GM18951 (cell line): ENCODE measurements at regions not wholly inside any gene's neighbourhood (a gene's known extent, or its start where the extent isn't known, plus 50 kb on each side); places are given as distances from the start of the nearest gene placed in this dataset.

ENCODE experiments used
- POLR2A ChIP-seq: IDR thresholded peaks from 4 replicates; pipeline ENCODE4 v1.6.1; 2011; ENCODE audit warnings: mild to moderate bottlenecking; ENCODE audit not compliant: insufficient read length, insufficient read depth; ENCODE audit errors: extremely low read depth
- in situ Hi-C: fragments of 300-500 bp; cut with MboI; formaldehyde crosslinking; loops from one replicate; pipeline ENCODE4 v1.12.0; 2022; ENCODE audit warnings: low sequenced_read_pairs, mixed read lengths, inconsistent platforms; ENCODE audit not compliant: unreplicated experiment

GRCh38 chr3:72265256-72266015, 480.5 kb upstream of the PROK2 start:
- in situ Hi-C loops: no loop called here
- no peak for TF ChIP-seq POLR2A

GRCh38 chr3:72263223-72263990, 478.5 kb upstream of the PROK2 start:
- no peak for TF ChIP-seq POLR2A
- in situ Hi-C loops: no loop called here

- in situ Hi-C loops: no loop called here
- no peak for TF ChIP-seq POLR2A
Observed at GRCh38 chr3:72262736-72263135, 477.8 kb upstream of the PROK2 start.

GRCh38 chr3:72261566-72262564, 476.9 kb upstream of the PROK2 start:
- no peak for TF ChIP-seq POLR2A
- in situ Hi-C loops: no loop called here

DNA sequence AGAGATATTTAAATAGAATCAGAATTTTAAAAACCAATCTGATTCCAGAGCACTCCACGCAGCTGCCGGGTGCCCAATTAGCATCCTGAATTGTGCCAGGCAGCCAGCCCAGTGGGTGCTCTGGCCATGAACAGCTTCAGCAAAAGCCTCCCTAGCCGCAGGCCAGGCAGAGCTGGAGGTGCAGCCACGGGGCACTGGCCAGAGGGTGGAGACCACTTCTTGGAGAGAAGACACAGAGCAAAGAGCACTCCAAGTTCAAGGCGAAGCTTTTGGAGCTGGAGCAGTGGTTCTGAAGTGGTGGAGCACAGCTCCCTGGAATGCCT, 475.6 kb upstream of the PROK2 start:
- in situ Hi-C loops: no loop called here
- TF ChIP-seq POLR2A: no peak

- no peak for TF ChIP-seq POLR2A
- in situ Hi-C loops: no loop called here
Observed at GRCh38 chr3:72259755-72260587, 475.0 kb upstream of the PROK2 start.

DNA sequence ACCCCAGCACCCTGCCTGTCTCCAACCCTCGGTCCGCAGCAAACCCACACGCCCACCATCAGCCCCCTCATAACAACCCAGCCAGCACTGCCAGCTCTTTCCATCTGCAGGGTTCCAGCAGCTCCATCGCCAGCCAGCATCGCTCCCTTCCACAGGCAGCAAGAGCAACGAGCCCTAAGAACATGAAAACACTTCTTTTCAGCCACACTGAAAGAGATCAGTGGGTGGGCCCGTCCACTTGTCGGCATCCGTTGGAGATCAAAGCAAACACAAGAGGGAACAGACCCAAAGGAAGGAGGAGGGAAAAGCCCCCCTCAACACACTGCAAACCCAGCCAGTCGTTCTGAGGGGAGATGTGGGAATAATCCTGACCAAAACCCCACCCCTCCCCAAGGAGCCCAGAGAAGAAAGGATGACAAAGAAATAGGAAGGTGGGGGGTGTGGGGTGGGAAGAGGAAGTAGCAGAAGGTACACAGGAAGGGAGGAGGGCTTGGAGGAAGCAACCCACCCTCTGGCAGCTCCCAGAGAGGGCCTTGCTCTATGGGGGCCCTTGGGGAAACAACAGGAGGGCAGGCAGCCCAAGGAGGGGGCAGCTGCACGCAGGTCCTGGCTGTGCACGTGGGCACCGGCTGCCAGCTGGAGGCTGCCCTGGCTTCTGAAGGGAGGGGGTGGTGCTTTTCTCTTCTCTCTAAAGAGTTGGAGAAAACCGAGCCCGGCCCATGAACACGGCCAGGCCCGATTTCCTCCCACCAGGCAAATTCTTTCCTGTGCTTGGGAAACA, 473.6 kb upstream of the PROK2 start:
- TF ChIP-seq POLR2A: no peak
- in situ Hi-C loops: no loop called here

DNA sequence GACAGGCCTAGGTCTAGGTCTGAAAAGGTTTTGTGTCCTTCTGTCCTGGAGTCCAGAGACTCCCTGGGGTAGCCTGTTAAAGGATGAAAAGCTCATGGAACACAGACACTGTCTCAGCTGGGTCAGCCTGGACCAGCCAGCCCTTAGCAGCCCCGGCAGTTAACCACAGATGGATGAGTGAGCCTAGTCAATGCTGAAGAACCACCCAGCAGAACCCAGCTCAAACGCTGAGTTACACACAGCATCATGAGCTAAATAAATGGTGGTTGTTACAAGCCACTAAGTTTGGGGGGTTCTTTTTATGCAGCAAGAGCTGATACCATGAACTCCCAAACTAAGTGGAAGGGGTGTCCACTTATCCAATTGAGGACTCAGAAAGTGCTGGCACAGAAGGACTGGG, 472.8 kb upstream of the PROK2 start:
- in situ Hi-C loops: no loop called here
- TF ChIP-seq POLR2A: no peak

DNA sequence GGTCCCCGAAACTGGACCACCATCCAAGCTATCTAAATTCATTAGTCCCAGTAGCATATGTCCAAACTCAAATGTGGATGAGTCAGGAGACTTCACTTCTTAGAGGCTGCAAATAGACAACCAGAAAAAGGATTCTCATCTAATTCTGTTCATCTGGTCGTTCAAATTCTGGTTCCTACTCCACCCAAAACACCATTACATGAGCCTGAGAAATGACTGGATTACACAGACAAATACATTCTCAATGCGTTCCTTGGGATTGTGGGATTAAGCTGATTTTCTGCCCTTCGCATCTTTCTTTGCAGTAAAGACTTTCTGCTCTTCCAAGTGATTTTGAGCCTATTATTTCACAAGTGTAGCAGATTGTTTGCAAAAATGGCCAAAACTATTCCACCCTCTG, 472.3 kb upstream of the PROK2 start:
- TF ChIP-seq POLR2A: no peak
- in situ Hi-C loops: no loop called here

DNA sequence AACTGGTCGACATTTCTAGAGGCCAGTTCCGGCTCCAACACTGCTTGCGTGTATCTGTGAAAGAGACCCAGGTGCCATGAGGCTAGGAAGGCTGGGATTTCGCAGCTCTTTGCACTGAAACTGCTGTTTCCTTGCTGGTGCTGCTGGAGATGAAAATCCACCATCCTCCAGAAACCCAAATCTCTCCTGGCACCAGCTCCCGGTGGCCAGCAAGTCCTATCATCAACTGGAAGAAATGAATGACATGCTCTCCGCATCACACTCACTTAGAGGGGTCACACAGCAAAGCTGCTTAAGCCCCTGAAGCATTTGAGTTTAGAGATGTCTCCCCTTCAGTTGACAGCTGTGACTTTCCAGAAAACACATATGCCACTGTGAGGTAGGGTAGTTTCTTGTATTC, 471.8 kb upstream of the PROK2 start:
- TF ChIP-seq POLR2A: no peak
- in situ Hi-C loops: no loop called here

DNA sequence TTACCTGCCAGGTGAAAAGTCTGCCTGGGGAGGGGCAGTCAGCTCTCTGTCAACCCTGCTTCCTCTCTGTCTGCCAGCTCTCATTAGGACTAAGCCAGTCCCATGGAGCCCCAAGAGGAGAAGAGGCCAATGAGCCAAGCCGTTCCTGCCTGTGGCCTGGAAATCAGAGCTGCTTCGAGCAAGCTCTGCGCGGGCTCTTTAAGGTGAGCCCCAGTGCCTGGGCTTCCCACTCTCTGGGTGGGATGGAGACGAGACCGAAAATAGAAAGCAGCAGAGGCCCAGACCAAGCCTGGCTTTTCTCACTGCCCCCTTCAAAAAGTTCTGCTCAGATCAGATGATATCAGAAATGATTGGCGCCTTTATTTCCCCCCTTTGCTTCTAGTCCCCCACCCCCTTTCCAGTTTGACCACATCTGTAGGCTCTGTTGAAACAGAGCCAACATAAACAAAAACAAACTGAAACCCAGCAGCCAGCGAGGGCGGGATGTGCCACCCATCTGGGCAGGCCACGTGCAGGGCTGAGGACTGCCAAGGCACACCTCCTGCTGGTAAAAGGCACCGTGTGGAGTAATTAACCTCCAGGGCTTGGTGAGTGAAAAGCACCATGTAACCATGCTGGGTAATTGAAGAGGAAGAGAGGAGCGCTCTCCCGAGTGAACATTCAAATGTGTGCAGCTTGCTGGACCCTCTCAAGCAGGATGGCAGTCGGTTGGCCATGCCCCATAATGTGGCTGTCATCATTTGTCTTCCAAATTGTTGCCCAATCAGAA, 471.0 kb upstream of the PROK2 start:
- in situ Hi-C loops: no loop called here
- TF ChIP-seq POLR2A: no peak

GRCh38 chr3:72255191-72255590, 470.2 kb upstream of the PROK2 start:
- in situ Hi-C loops: no loop called here

More at GRCh38 chr3:72255191-72255590, 470.2 kb upstream of the PROK2 start:
- TF ChIP-seq POLR2A: no peak
